Smooth muscle cell (in vitro differentiated cells): ENCODE measurements at regions not wholly inside any gene's neighbourhood (a gene's known extent, or its start where the extent isn't known, plus 50 kb on each side); places are given as distances from the start of the nearest gene placed in this dataset.
"Not testable (repeated sequence)": the region's sequence is repeated elsewhere in the genome, so short reads cannot be mapped to it uniquely, and the experiment has no call there.

ENCODE experiments used
- DNase-seq: peaks from one replicate; lab custom pipeline; 2025; ENCODE audit not compliant: unreplicated experiment; lab: John Stamatoyannopoulos, UW
- H2AFZ ChIP-seq: fragments of 200-600 bp; sonication (generic); 2 replicates; pipeline ENCODE4 v1.6.0; 2016; ENCODE audit warnings: antibody characterized with exemption, low read depth, mild to moderate bottlenecking
- H3F3A ChIP-seq: fragments of 200-600 bp; sonication (generic); 2 replicates; pipeline ENCODE4 v1.6.0; 2017; ENCODE audit warnings: antibody characterized with exemption, low read depth
- H3K27ac ChIP-seq: fragments of 200-600 bp; sonication (generic); 2 replicates; pipeline ENCODE4 v1.5.1; 2016; ENCODE audit warnings: low read depth, mild to moderate bottlenecking
- H3K27me3 ChIP-seq: fragments of 200-600 bp; sonication (generic); 2 replicates; pipeline ENCODE4 v1.6.1; 2016; ENCODE audit warnings: low read depth, mild to moderate bottlenecking
- H3K36me3 ChIP-seq: fragments of 200-600 bp; sonication (generic); 2 replicates; pipeline ENCODE4 v1.5.1; 2016; ENCODE audit warnings: low read depth
- H3K4me1 ChIP-seq: fragments of 200-600 bp; sonication (generic); 2 replicates; pipeline ENCODE4 v1.5.1; 2016; ENCODE audit warnings: low read depth
- H3K4me2 ChIP-seq: fragments of 200-600 bp; sonication (generic); 2 replicates; pipeline ENCODE4 v1.6.0; 2016; ENCODE audit warnings: mild to moderate bottlenecking
- H3K4me3 ChIP-seq: fragments of 200-600 bp; sonication (generic); 2 replicates; pipeline ENCODE4 v1.5.1; 2016; ENCODE audit warnings: mild to moderate bottlenecking
- H3K79me2 ChIP-seq: fragments of 200-600 bp; sonication (generic); 2 replicates; pipeline ENCODE4 v1.6.0; 2016; ENCODE audit warnings: low read depth, mild to moderate bottlenecking
- H3K9ac ChIP-seq: fragments of 200-600 bp; sonication (generic); 2 replicates; pipeline ENCODE4 v1.6.0; 2016; ENCODE audit warnings: low read depth
- H3K9me3 ChIP-seq: fragments of 200-600 bp; sonication (generic); replicated peaks from 2 replicates; pipeline ENCODE4 v1.5.1; 2016; ENCODE audit warnings: low read depth
- H4K20me1 ChIP-seq: fragments of 200-600 bp; sonication (generic); 2 replicates; pipeline ENCODE4 v1.6.0; 2016; ENCODE audit warnings: low read depth
- WGBS: methylation state at CpG from one replicate; pipeline ENCODE4 v1.1.7; 2016; ENCODE audit warnings: low lambda C conversion rate; 5-methylcytosine and 5-hydroxymethylcytosine counted together
- TF ChIP-seq, protein P1 (sequence below): fragments of 200-600 bp; sonication (generic); IDR thresholded peaks from 2 replicates; pipeline ENCODE4 v1.5.1; 2017; ENCODE audit warnings: borderline replicate concordance, mild to moderate bottlenecking, antibody characterized with exemption; ENCODE audit not compliant: insufficient read depth, poor library complexity, severe bottlenecking

DNA sequence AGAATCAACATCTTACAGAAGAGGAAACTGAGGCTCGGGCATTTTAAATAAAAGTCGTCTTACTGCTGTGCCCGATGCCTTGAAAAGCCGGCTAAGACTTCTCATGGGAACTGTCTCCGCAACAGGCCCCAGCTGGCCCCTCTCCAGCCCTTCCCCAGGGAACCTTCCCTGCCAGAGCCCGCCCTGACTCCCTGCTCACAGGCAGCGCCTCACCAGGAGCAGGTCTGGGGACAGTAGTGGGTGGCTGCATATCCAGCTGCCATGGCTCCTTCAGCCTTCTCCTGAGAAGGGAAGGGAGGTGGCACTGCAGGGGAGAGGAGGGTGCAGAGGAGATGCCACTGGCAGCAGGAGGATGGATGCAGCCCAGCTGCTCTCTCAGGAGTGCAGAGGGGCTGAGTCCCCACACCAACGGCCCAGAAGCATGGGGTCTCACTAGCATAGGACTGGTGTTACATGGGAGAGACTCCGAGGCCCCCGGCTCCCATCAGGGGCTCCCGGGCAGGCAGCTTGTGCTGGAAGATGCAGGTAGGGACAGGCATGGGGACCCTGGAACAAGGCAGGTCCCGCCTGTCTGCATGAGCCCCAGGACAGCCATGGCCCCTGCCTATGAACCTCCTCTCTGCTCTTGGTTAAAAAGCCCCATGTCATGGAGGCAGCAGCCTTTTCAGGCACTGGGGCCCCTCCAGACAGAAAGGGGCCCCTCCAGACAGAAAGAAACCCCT is 216.4 kb upstream of the SGCG start:
- H3K27me3 ChIP-seq, result no peaks in the 10 kb centered on the region
- H3F3A ChIP-seq, result no peaks in the 10 kb centered on the region
- no peaks in the 10 kb centered on the region for H3K36me3 ChIP-seq
- H3K27ac ChIP-seq, result no peak overlapping the region
- no peaks in the 10 kb centered on the region for H3K4me1 ChIP-seq
- no peak overlapping the region for H3K4me3 ChIP-seq
- no peak overlapping the region for H3K4me2 ChIP-seq
- H2AFZ ChIP-seq, result no peak overlapping the region
- H3K9me3 ChIP-seq, result no peaks in the 10 kb centered on the region
- TF ChIP-seq, protein P1, sequence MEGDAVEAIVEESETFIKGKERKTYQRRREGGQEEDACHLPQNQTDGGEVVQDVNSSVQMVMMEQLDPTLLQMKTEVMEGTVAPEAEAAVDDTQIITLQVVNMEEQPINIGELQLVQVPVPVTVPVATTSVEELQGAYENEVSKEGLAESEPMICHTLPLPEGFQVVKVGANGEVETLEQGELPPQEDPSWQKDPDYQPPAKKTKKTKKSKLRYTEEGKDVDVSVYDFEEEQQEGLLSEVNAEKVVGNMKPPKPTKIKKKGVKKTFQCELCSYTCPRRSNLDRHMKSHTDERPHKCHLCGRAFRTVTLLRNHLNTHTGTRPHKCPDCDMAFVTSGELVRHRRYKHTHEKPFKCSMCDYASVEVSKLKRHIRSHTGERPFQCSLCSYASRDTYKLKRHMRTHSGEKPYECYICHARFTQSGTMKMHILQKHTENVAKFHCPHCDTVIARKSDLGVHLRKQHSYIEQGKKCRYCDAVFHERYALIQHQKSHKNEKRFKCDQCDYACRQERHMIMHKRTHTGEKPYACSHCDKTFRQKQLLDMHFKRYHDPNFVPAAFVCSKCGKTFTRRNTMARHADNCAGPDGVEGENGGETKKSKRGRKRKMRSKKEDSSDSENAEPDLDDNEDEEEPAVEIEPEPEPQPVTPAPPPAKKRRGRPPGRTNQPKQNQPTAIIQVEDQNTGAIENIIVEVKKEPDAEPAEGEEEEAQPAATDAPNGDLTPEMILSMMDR, result no peak
- H4K20me1 ChIP-seq, result no peaks in the 10 kb centered on the region
- H3K9ac ChIP-seq, result no peak overlapping the region
- H3K79me2 ChIP-seq, result no peaks in the 10 kb centered on the region
- WGBS, result 88% methylated on average over 11 of the region's 12 CpGs
- no peak for DNase-seq

- not testable (repeated sequence) for H3K27ac ChIP-seq, H3K27me3 ChIP-seq, H3K9ac ChIP-seq, H3K36me3 ChIP-seq, H3K4me2 ChIP-seq, H3K79me2 ChIP-seq, H3K4me1 ChIP-seq, H3K4me3 ChIP-seq, H3K9me3 ChIP-seq, H4K20me1 ChIP-seq, DNase-seq, H3F3A ChIP-seq, H2AFZ ChIP-seq
- WGBS, result 77% methylated on average over 27 of the region's 28 CpGs
Observed at GRCh38 chr13:22965011-22965857, 215.5 kb upstream of the SGCG start.

- not testable (repeated sequence) for H3K4me1 ChIP-seq, DNase-seq
- 97% methylated on average over 7 of the region's 8 CpGs for WGBS
Observed at GRCh38 chr13:22965858-22966239, 214.9 kb upstream of the SGCG start.

GRCh38 chr13:22966753-22967152 is 214.0 kb upstream of the SGCG start:
- H3K9ac ChIP-seq, H3K4me3 ChIP-seq, H2AFZ ChIP-seq, H4K20me1 ChIP-seq, H3K79me2 ChIP-seq, H3K9me3 ChIP-seq, H3K4me2 ChIP-seq, H3F3A ChIP-seq, H3K36me3 ChIP-seq, H3K4me1 ChIP-seq, DNase-seq, H3K27me3 ChIP-seq, H3K27ac ChIP-seq: not testable (repeated sequence)
- whole genome bisulfite sequencing, result 93% methylated on average over 13 of the region's 13 CpGs

More at GRCh38 chr13:22965858-22966239, 214.9 kb upstream of the SGCG start:
- H3K27me3 ChIP-seq, H2AFZ ChIP-seq, H3K36me3 ChIP-seq, H3F3A ChIP-seq, H3K27ac ChIP-seq, H3K4me3 ChIP-seq, H3K9ac ChIP-seq, H3K4me2 ChIP-seq, H4K20me1 ChIP-seq, H3K9me3 ChIP-seq, H3K79me2 ChIP-seq: not testable (repeated sequence)

DNA sequence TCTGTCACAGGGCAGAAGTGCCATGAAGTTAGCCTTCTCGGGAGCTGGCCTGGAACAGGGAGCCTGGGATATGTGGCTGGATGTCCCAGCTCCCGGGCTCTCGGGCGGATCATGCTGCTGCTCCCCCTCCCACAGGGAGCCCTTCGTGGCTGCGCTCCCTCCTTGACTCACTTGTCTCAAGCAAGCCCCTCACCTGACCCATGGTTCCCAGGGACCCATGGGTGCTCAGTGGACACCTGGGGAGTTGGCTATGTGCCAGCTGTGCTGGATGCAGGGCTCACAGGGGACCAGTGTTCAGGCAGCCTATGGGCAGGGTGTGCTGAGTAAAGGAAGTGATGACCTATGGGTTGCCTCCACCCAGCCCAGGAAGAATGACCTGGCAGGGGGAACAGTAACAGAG is 213.1 kb upstream of the SGCG start:
- Histone ChIP-seq H3K4me1 (no peaks in the 10 kb centered on the region), H4K20me1 (no peaks in the 10 kb centered on the region), H3K4me2 (no peak overlapping the region), H2AFZ (no peak overlapping the region), H3K27me3 (no peaks in the 10 kb centered on the region), H3K9me3 (no peaks in the 10 kb centered on the region), H3F3A (no peaks in the 10 kb centered on the region), H3K27ac (no peak overlapping the region), H3K4me3 (no peak overlapping the region), H3K9ac (no peak overlapping the region), H3K36me3 (no peaks in the 10 kb centered on the region), H3K79me2 (no peaks in the 10 kb centered on the region)
- DNase-seq, result no peak
- WGBS, result 90% methylated on average over 3 of the region's 6 CpGs
- TF ChIP-seq, protein P1, result no peak
